ENCODE measurements at regions not wholly inside any gene's neighbourhood (a gene's known extent, or its start where the extent isn't known, plus 50 kb on each side); places are given as distances from the start of the nearest gene placed in this dataset.

DNA sequence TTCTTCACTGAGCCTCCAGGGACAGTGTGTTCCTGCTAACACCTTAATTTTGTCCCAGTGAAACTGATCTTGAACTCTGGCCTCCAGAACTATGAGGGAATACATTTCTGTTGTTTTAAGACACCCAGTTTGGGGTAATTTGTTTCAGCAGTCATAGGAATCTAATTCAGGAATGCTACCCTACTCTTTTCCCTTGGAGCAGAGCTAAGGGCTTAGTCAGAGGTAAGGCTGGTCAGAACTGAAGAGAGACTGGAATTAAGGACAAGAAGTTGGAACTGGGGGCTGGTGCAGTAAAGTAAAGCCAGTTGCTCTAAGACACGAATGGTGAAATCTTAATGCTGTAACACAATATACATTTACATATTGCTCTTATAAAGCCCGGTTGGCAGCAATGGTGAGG, 809.7 kb downstream of the MAFB start:
- POLR2A ChIA-PET = no interaction called here

DNA sequence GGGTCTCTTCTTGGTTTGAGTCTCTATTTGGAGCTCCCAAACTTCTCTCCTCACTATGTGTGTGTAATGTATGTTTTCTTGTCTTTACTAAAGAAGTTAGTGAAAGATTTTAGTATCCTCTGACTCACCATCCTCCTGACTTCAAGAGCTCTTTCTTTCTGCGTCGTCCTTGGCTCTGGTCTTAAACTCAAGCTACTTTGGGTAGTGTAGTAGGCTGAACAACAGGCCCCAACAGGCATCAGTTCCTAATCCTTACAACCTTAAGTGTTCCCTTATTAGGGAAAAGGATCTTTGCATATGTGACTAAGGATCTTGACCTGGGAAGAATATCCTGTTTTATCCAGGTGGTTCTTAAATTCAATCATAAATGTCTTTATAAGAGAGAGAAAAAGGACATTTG, 810.2 kb downstream of the MAFB start:
- no peak for DNase-seq (ENCODE audit: low read depth, low spot score)
- TF ChIP-seq, protein P1, sequence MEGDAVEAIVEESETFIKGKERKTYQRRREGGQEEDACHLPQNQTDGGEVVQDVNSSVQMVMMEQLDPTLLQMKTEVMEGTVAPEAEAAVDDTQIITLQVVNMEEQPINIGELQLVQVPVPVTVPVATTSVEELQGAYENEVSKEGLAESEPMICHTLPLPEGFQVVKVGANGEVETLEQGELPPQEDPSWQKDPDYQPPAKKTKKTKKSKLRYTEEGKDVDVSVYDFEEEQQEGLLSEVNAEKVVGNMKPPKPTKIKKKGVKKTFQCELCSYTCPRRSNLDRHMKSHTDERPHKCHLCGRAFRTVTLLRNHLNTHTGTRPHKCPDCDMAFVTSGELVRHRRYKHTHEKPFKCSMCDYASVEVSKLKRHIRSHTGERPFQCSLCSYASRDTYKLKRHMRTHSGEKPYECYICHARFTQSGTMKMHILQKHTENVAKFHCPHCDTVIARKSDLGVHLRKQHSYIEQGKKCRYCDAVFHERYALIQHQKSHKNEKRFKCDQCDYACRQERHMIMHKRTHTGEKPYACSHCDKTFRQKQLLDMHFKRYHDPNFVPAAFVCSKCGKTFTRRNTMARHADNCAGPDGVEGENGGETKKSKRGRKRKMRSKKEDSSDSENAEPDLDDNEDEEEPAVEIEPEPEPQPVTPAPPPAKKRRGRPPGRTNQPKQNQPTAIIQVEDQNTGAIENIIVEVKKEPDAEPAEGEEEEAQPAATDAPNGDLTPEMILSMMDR (IDR thresholded peaks at IDR 0.05; ENCODE audit: low read depth, low read length) = no peak
- ChIA-PET POLR2A (no interaction called here), CTCF (no interaction called here)
- H3K27ac ChIP-seq (ENCODE audit: low read depth, low read length) = no peak overlapping the region
- H3K4me3 ChIP-seq (ENCODE audit: low read depth, low read length) = no peak overlapping the region
- H3K9me3 ChIP-seq (ENCODE audit: control insufficient read depth, insufficient read depth, low read length) = no peaks in the 10 kb centered on the region
- no peaks in the 10 kb centered on the region for H3K27me3 ChIP-seq (ENCODE audit: control insufficient read depth, insufficient read depth, low read length)

More for the DNA sequence above, 809.7 kb downstream of the MAFB start:
- Histone ChIP-seq H3K4me3 (ENCODE audit: low read depth, low read length) (no peak overlapping the region), H3K27me3 (ENCODE audit: control insufficient read depth, insufficient read depth, low read length) (no peaks in the 10 kb centered on the region), H3K9me3 (ENCODE audit: control insufficient read depth, insufficient read depth, low read length) (no peaks in the 10 kb centered on the region), H3K27ac (ENCODE audit: low read depth, low read length) (no peak overlapping the region)
- DNase-seq (ENCODE audit: low read depth, low spot score) = no peak
- TF ChIP-seq, protein P1 (IDR thresholded peaks at IDR 0.05; ENCODE audit: low read depth, low read length) = no peak
- CTCF ChIA-PET = interaction anchor here (2.0 kb wide), 1 partner anchor 8 kb away, joined by 6 read pairs; no protein-coding TSS in a partner anchor

DNA sequence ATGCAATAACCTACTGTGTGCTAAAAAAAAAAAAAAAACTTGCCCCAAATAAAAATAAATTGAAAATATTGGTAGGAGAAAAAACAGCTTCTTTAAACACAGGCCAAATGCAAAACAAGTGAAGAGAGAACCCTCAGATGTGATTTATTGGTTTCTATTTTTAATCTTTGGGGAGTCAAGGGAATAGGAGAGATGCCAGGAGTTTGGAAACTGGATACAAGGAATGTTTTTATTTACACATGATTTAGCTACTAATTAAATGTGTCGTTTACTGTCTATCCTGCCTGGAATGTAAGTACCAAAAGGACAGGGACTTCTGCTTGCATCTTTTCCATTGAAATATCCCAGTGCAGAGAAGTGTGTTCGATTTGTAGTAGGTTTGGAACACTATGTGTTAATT, 810.7 kb downstream of the MAFB start:
- CTCF ChIA-PET = interaction anchor here (1.1 kb wide), 1 partner anchor 49 kb away, joined by 4 read pairs; no protein-coding TSS in a partner anchor
- H3K9me3 ChIP-seq (ENCODE audit: control insufficient read depth, insufficient read depth, low read length) = no peaks in the 10 kb centered on the region
- H3K4me3 ChIP-seq (ENCODE audit: low read depth, low read length) = no peak overlapping the region
- TF ChIP-seq, protein P1 (IDR thresholded peaks at IDR 0.05; ENCODE audit: low read depth, low read length) = no peak
- no peak overlapping the region for H3K27ac ChIP-seq (ENCODE audit: low read depth, low read length)
- H3K27me3 ChIP-seq (ENCODE audit: control insufficient read depth, insufficient read depth, low read length) = no peaks in the 10 kb centered on the region
- no peak for DNase-seq (ENCODE audit: low read depth, low spot score)
- POLR2A ChIA-PET = no interaction called here

DNA sequence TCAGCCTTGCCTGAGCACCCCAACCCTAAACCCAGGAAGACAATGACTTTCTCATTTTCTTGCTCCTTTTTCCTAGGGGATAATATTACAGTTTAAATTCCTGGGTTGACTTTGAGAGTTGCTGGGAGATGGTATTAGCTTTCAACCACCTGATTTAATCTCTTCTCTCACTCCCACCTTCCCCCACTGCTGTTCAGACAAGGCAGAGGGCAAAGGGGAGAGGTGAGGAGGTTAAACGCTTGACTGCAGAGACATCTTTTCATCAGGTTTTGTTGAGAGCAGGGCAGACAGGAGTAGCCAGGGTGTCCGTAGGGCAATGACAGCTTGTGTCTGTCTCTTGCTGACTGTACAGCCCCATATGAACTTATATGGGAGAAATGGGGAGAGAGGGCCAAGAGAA, 811.2 kb downstream of the MAFB start:
- TF ChIP-seq, protein P1 (IDR thresholded peaks at IDR 0.05; ENCODE audit: low read depth, low read length) = no peak
- CTCF ChIA-PET = interaction anchor here (1.1 kb wide), 1 partner anchor 48 kb away, joined by 4 read pairs; no protein-coding TSS in a partner anchor
- no peaks in the 10 kb centered on the region for H3K9me3 ChIP-seq (ENCODE audit: control insufficient read depth, insufficient read depth, low read length)
- no peak for DNase-seq (ENCODE audit: low read depth, low spot score)
- H3K27ac ChIP-seq (ENCODE audit: low read depth, low read length) = no peak overlapping the region
- POLR2A ChIA-PET = no interaction called here
- H3K27me3 ChIP-seq (ENCODE audit: control insufficient read depth, insufficient read depth, low read length) = no peaks in the 10 kb centered on the region
- H3K4me3 ChIP-seq (ENCODE audit: low read depth, low read length) = no peak overlapping the region

DNA sequence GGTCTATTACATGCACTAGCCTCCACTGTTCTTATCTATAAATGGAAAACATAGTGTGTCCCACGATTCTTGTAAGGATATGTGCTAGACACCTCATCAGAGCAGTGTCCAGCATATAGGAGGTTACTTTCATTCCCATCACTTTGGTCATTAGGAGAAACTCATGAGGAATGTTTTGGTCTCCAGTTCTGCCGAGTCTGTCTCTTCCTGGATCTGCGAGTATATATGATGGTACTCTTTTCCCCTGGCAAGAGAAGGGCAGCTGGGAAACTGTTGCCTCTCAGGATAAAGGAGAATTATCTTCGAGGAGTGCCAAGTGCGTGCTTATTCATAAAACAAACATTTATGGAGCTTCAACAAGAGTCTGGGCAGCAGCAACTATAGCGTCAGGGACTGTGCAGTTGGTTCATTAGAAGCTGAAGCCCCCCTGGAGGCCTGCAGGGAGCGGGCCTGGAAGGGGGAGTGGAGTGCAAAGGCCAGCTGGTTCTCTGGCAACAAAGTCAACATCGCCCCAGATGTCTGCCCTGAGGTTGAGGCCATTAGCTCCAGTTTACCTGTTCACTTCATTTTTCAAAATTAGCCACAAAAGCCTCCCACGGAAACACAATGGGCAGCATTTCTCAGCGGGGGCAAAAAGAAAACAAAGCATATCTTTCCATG, 811.9 kb downstream of the MAFB start:
- TF ChIP-seq, protein P1 (IDR thresholded peaks at IDR 0.05; ENCODE audit: low read depth, low read length) = no peak
- no peaks in the 10 kb centered on the region for H3K27me3 ChIP-seq (ENCODE audit: control insufficient read depth, insufficient read depth, low read length)
- H3K4me3 ChIP-seq (ENCODE audit: low read depth, low read length) = no peak overlapping the region
- H3K9me3 ChIP-seq (ENCODE audit: control insufficient read depth, insufficient read depth, low read length) = no peaks in the 10 kb centered on the region
- DNase-seq (ENCODE audit: low read depth, low spot score) = no peak
- POLR2A ChIA-PET = no interaction called here
- no peak overlapping the region for H3K27ac ChIP-seq (ENCODE audit: low read depth, low read length)
- CTCF ChIA-PET = interaction anchor here (1.1 to 1.2 kb wide), 2 partner anchors 47 kb away, joined by 4 read pairs; no protein-coding TSS in a partner anchor

Measured in AG04450 (cell line).